PC-3 (cell line): ENCODE measurements at regions not wholly inside any gene's neighbourhood (a gene's known extent, or its start where the extent isn't known, plus 50 kb on each side); places are given as distances from the start of the nearest gene placed in this dataset.

Source experiments
- ATAC-seq: fragments of 200-7000 bp; cut with Tn5 transposase; 2 replicates; pipeline ENCODE4 v1.9.1; 2020; ENCODE audit warnings: mild to moderate bottlenecking, moderate library complexity
- BruUV-seq: library from RNA; stranded (reverse); fragments of 400-500 nt; replicated peaks from 2 replicates; lab custom pipeline; 2021; lab: Mats Ljungman, UMichigan
- CTCF ChIA-PET: fragments of 300-600 bp; sonication (Branson Sonifier 250); formaldehyde crosslinking; loops from one replicate; lab custom pipeline; 2022; ENCODE audit warnings: antibody characterized with exemption; lab: Charles Lee
- POLR2A ChIA-PET: fragments of 300-600 bp; sonication (Branson Sonifier 250); formaldehyde crosslinking; loops from one replicate; lab custom pipeline; 2022; ENCODE audit warnings: antibody characterized with exemption; ENCODE audit not compliant: unreplicated experiment; lab: Charles Lee
- DNase-seq: peaks from one replicate; pipeline ENCODE4 v3.0.0-alpha.2; 2015
- H2AFZ ChIP-seq: fragments of 300-600 bp; sonication (generic); 2 replicates; pipeline ENCODE4 v1.6.0; 2016; ENCODE audit warnings: antibody characterized with exemption, low read length
- H3F3A ChIP-seq: fragments of 300-600 bp; sonication (generic); one replicate; pipeline ENCODE4 v1.6.0; 2017; ENCODE audit warnings: antibody characterized with exemption, low read length, control low read depth, mild to moderate bottlenecking; ENCODE audit not compliant: unreplicated experiment
- H3K27ac ChIP-seq: fragments of 300-600 bp; sonication (generic); 2 replicates; pipeline ENCODE4 v1.5.1; 2016; ENCODE audit warnings: mild to moderate bottlenecking, low read length
- H3K27me3 ChIP-seq: fragments of 300-600 bp; sonication (generic); 2 replicates; pipeline ENCODE4 v1.6.1; 2016; ENCODE audit warnings: low read length, mixed read lengths
- H3K36me3 ChIP-seq: fragments of 300-600 bp; sonication (generic); 2 replicates; pipeline ENCODE4 v1.6.1; 2016; ENCODE audit warnings: low read depth, mixed run types, low read length, mixed read lengths
- H3K4me1 ChIP-seq: fragments of 300-600 bp; sonication (generic); 2 replicates; pipeline ENCODE4 v1.5.1; 2016; ENCODE audit warnings: low read length; ENCODE audit not compliant: insufficient read depth
- H3K4me2 ChIP-seq: fragments of 300-600 bp; sonication (generic); 2 replicates; pipeline ENCODE4 v1.6.0; 2016; ENCODE audit warnings: low read length
- H3K4me3 ChIP-seq: fragments of 300-600 bp; sonication (generic); 2 replicates; pipeline ENCODE4 v1.5.1; 2016; ENCODE audit warnings: mild to moderate bottlenecking, low read length, mixed read lengths
- H3K79me2 ChIP-seq: fragments of 300-600 bp; sonication (generic); 2 replicates; pipeline ENCODE4 v1.6.1; 2017; ENCODE audit warnings: low read length, mixed read lengths
- H3K9ac ChIP-seq: fragments of 300-600 bp; sonication (generic); 2 replicates; pipeline ENCODE4 v1.6.0; 2016; ENCODE audit warnings: mild to moderate bottlenecking, low read length
- H3K9me2 ChIP-seq: fragments of 300-600 bp; sonication (generic); replicated peaks from 2 replicates; pipeline ENCODE4 v1.6.1; 2016; ENCODE audit warnings: mixed run types, low read length, mixed read lengths
- H3K9me3 ChIP-seq: fragments of 300-600 bp; sonication (generic); 2 replicates; pipeline ENCODE4 v1.6.1; 2016; ENCODE audit warnings: low read length, mixed read lengths
- H4K20me1 ChIP-seq: fragments of 300-600 bp; sonication (generic); 2 replicates; pipeline ENCODE4 v1.6.1; 2016; ENCODE audit warnings: low read length, mixed read lengths
- CTCF ChIP-seq: fragments of 300-600 bp; sonication (generic); conservative IDR thresholded peaks from 2 replicates; pipeline ENCODE4 v1.5.1; 2017; ENCODE audit warnings: antibody characterized with exemption, low read depth, mild to moderate bottlenecking, low read length
- EZH2 ChIP-seq: fragments of 300-600 bp; sonication (generic); IDR thresholded peaks from one replicate; pipeline ENCODE4 v1.6.1; 2017; ENCODE audit warnings: antibody characterized with exemption, mild to moderate bottlenecking, low read length; ENCODE audit not compliant: unreplicated experiment
- EZH2phosphoT487 ChIP-seq: fragments of 300-600 bp; sonication (generic); IDR thresholded peaks from 2 replicates; pipeline ENCODE4 v1.6.1; 2018; ENCODE audit warnings: mild to moderate bottlenecking, antibody characterized with exemption, low read length, borderline replicate concordance
- intact Hi-C: fragments of 100-400 bp; cut with micrococcal nuclease; formaldehyde crosslinking; loops from 2 replicates; pipeline ENCODE4 v1.9.0; 2023

DNA sequence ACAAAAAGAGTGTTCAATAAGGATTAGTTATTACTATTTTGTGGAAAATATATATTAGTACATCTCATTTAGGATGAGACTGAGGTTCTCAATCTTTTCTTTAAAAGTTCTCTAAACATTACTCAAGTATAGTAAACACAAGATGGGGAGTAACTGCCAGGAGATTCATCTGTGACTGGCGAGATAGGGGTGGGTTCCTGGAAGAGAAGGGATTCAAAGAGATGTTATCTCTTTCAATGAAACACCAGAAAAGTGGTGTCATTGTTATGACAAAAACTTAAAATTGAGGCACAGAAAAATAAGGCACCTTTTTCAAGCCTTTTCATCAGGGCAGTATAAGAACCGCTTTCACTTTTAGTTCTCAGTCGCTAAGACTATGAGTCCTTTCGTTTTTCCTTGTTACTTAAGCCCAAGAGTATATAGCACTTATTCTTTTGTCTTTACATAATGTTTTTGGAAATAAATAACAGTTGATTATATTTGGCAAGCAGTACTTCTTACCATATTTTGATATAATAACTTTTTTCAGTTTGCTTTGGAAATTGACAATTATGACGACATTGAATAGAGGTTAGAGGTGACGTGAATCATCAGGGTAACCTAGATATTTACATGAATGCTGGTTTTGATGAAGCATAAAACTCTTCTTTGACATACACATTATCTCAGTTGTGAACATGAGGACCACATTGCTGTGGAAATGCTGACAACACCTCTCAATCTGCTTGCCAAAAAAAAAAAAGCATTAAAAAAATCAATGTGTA lies 393.9 kb upstream of the TCF4 start:
- H3K79me2 ChIP-seq = no peaks in the 10 kb centered on the region
- intact Hi-C loops = no loop called here
- no peaks in the 10 kb centered on the region for H3K27me3 ChIP-seq
- ChIA-PET CTCF (no interaction called here), POLR2A (no interaction called here)
- H3K4me1 ChIP-seq = no peaks in the 10 kb centered on the region
- no peak overlapping the region for H3K4me3 ChIP-seq
- ATAC-seq (no peak), DNase-seq (no peak)
- H3K9me2 ChIP-seq = no peaks in the 10 kb centered on the region
- no peaks in the 10 kb centered on the region for H3F3A ChIP-seq
- BruUV-seq = no TSS peak
- TF ChIP-seq EZH2phosphoT487 = no peak
- TF ChIP-seq CTCF = no peak
- TF ChIP-seq EZH2 = no peak
- 0 out of 2 replicates have a peak, but pooled peaks cover 4% of the 10 kb centered on the region for H3K9me3 ChIP-seq
- H3K27ac ChIP-seq = no peak overlapping the region
- no peaks in the 10 kb centered on the region for H4K20me1 ChIP-seq
- no peaks in the 10 kb centered on the region for H3K36me3 ChIP-seq
- H2AFZ ChIP-seq = no peak overlapping the region
- no peak overlapping the region for H3K4me2 ChIP-seq
- no peak overlapping the region for H3K9ac ChIP-seq

- Histone ChIP-seq H3K4me1 (no peaks in the 10 kb centered on the region), H3K9ac (no peak overlapping the region), H3K36me3 (no peaks in the 10 kb centered on the region), H3K9me2 (no peaks in the 10 kb centered on the region), H3K27ac (no peak overlapping the region), H3K27me3 (no peaks in the 10 kb centered on the region), H3K9me3 (no peaks in the 10 kb centered on the region), H2AFZ (no peak overlapping the region), H3K79me2 (no peaks in the 10 kb centered on the region), H4K20me1 (no peaks in the 10 kb centered on the region), H3K4me3 (no peak overlapping the region), H3F3A (no peaks in the 10 kb centered on the region), H3K4me2 (no peak overlapping the region)
- ChIA-PET CTCF (no interaction called here), POLR2A (no interaction called here)
- intact Hi-C loops = no loop called here
- BruUV-seq = no TSS peak
- DNase-seq (no peak), ATAC-seq (no peak)
- TF ChIP-seq EZH2 = no peak
- no peak for TF ChIP-seq CTCF
- TF ChIP-seq EZH2phosphoT487 = no peak
These were observed 386.5 kb upstream of the TCF4 start for GRCh38 chr18:55974521-55974920.

GRCh38 chr18:55968550-55968949 lies 380.6 kb upstream of the TCF4 start:
- no peaks in the 10 kb centered on the region for H3K27me3 ChIP-seq
- no TSS peak for BruUV-seq
- DNase-seq (peak; percentile 64), ATAC-seq (peak; percentile 98)
- intact Hi-C loops = no loop called here
- no peaks in the 10 kb centered on the region for H3K9me2 ChIP-seq
- H3K36me3 ChIP-seq = no peaks in the 10 kb centered on the region
- no peak overlapping the region for H3K9ac ChIP-seq
- H4K20me1 ChIP-seq = no peaks in the 10 kb centered on the region
- 0 out of 2 replicates have a peak overlapping the region, but pooled peaks have one; percentile 31 for H3K4me2 ChIP-seq
- no peaks in the 10 kb centered on the region for H3F3A ChIP-seq
- CTCF ChIA-PET = no interaction called here
- POLR2A ChIA-PET = no interaction called here
- H3K27ac ChIP-seq = 0 out of 2 replicates have a peak overlapping the region, but pooled peaks have one; percentile 14
- peak overlapping the region; percentile 46 for H2AFZ ChIP-seq
- no peaks in the 10 kb centered on the region for H3K79me2 ChIP-seq
- H3K9me3 ChIP-seq = no peaks in the 10 kb centered on the region
- TF ChIP-seq EZH2phosphoT487 = no peak
- TF ChIP-seq EZH2 = no peak
- TF ChIP-seq CTCF = no peak
- H3K4me3 ChIP-seq = no peak overlapping the region
- H3K4me1 ChIP-seq = peaks cover 11% of the 10 kb centered on the region
